ENCODE measurements at regions not wholly inside any gene's neighbourhood (a gene's known extent, or its start where the extent isn't known, plus 50 kb on each side); places are given as distances from the start of the nearest gene placed in this dataset.

DNA sequence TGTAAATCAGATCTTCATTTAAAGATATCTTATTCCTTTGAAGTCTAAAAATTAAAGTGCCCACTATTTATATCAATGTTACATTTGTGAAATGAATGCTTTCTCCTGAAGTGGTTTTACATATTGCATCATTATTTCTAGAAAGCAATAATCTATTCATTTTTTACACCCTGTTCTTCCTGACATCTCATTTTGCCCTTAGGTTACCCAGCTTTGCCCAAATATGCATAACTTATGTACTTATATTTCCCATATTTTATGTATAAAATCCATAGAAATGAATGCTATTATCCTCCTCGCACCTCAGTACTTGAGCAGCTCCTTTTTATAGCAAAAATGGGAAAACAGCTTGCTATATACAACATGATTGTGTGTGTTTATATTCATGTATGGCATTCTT lies 396.5 kb upstream of the DSEL start:
- Histone ChIP-seq H3K36me3 (ENCODE audit: control insufficient read depth in 2 of 4, insufficient read depth in 4 of 4, low read length in 3 of 4) (no peaks in the 10 kb centered on the region), H3K18ac (ENCODE audit: extremely low read depth, low read length) (no peak overlapping the region), H3K27ac (ENCODE audit: low read depth, low read length) (no peak overlapping the region), H3K79me1 (ENCODE audit: low read depth, low read length) (no peaks in the 10 kb centered on the region), H3K27me3 (replicated peaks in 1 of 4; ENCODE audit: control insufficient read depth in 3 of 4, extremely low read depth in 1 of 4, insufficient read depth in 3 of 4, low read length in 3 of 4) (no peaks in the 10 kb centered on the region), H2BK120ac (replicated peaks; ENCODE audit: low read depth, low read length) (no peak overlapping the region), H4K91ac (replicated peaks; ENCODE audit: insufficient read length, low read length) (no peak overlapping the region), H3K4me3 (ENCODE audit: extremely low read depth in 1 of 4, insufficient read depth in 2 of 4, low read depth in 3 of 4, low read length in 4 of 4) (no peak overlapping the region), H4K5ac (ENCODE audit: insufficient read length, low read depth, low read length) (no peak overlapping the region), H3K23ac (ENCODE audit: insufficient read length) (no peak overlapping the region), H2BK5ac (ENCODE audit: low read depth, low read length) (no peak overlapping the region), H2AK5ac (ENCODE audit: low read depth, low read length) (no peak overlapping the region), H3K4me2 (ENCODE audit: insufficient read depth in 1 of 2, low read depth in 2 of 2, low read length in 2 of 2) (no peak overlapping the region), H2AFZ (ENCODE audit: low read length) (no peak overlapping the region), H3K4me1 (replicated peaks in 1 of 4; ENCODE audit: control insufficient read depth in 3 of 4, insufficient read depth in 4 of 4, low read length in 3 of 4) (no peaks in the 10 kb centered on the region), H3K4ac (replicated peaks; ENCODE audit: insufficient read length, low read depth, low read length) (no peak overlapping the region), H2BK12ac (ENCODE audit: low read depth, low read length) (no peak overlapping the region), H3K9ac (replicated peaks in 1 of 4; ENCODE audit: extremely low read depth in 1 of 4, low read depth in 3 of 4, low read length in 3 of 4) (no peak overlapping the region), H3K79me2 (ENCODE audit: control insufficient read depth in 1 of 2, insufficient read depth in 2 of 2, low read length in 2 of 2) (no peaks in the 10 kb centered on the region), H2BK20ac (ENCODE audit: low read length) (no peak overlapping the region), H2BK15ac (ENCODE audit: low read length) (no peak overlapping the region), H3K14ac (ENCODE audit: insufficient read length) (no peak overlapping the region), H3K9me3 (ENCODE audit: insufficient read depth in 2 of 2, low read depth in 1 of 2, low read length in 1 of 2) (no peaks in the 10 kb centered on the region), H3K23me2 (ENCODE audit: low read depth, low read length) (no peaks in the 10 kb centered on the region), H3K56ac (replicated peaks; ENCODE audit: insufficient read length, low read depth, low read length) (no peak overlapping the region), H4K8ac (ENCODE audit: extremely low read depth, insufficient read depth, low read length) (no peak overlapping the region), H4K20me1 (replicated peaks in 1 of 2; ENCODE audit: control insufficient read depth in 1 of 2, insufficient read depth in 2 of 2, low read length in 2 of 2) (no peaks in the 10 kb centered on the region)
- no peak for FAIRE-seq
- WGBS, 2 experiments (ENCODE audit: extremely low coverage in 1 of 2, insufficient coverage in 1 of 2, insufficient read length in 1 of 2, insufficient replicate concordance in 2 of 2, low coverage in 1 of 2, low lambda C conversion rate in 2 of 2, missing lambda C conversion rate in 1 of 2), result 88% methylated on average over 1 of the region's 1 CpG; no CpG with 5 or more reads in 1 of the 2 experiments
- TF ChIP-seq CTBP2 (IDR thresholded peaks at IDR 0.05; ENCODE audit: borderline replicate concordance, insufficient read depth, insufficient read length, low read length), result no peak
- TF ChIP-seq BCL11A (IDR thresholded peaks at IDR 0.05; ENCODE audit: low read depth in 2 of 2, low read length in 2 of 2), result no peak
- DNase-seq (ENCODE audit: low read depth in 1 of 2, low spot score in 2 of 2), result no peak
- ChIA-PET POLR2A (ENCODE audit: partially characterized antibody) (no interaction called here), CTCF (ENCODE audit: partially characterized antibody) (no interaction called here)
